NOMO-1 (cell line): ENCODE measurements at regions not wholly inside any gene's neighbourhood (a gene's known extent, or its start where the extent isn't known, plus 50 kb on each side); places are given as distances from the start of the nearest gene placed in this dataset.

Experiments
- DNase-seq, 2 experiments: peaks; one replicate each; lab custom pipeline; 2025; ENCODE audit not compliant: unreplicated experiment in 2 of 2; lab: John Stamatoyannopoulos, UW

GRCh38 chr9:17846948-17847655 lies 268.2 kb downstream of the SH3GL2 start:
- DNase-seq: no peak

GRCh38 chr9:17847908-17848307 lies 269.0 kb downstream of the SH3GL2 start:
- no peak for DNase-seq

- no peak for DNase-seq
These were observed 273.2 kb downstream of the SH3GL2 start for GRCh38 chr9:17852108-17852507.

GRCh38 chr9:17854487-17854886 lies 275.6 kb downstream of the SH3GL2 start:
- no peak for DNase-seq

GRCh38 chr9:17856995-17857394 lies 278.1 kb downstream of the SH3GL2 start:
- no peak for DNase-seq

- DNase-seq: no peak
These were observed 280.4 kb downstream of the SH3GL2 start for GRCh38 chr9:17859228-17859627.

GRCh38 chr9:17859987-17860386 lies 281.1 kb downstream of the SH3GL2 start:
- no peak for DNase-seq

- DNase-seq: no peak
These were observed 283.2 kb downstream of the SH3GL2 start for GRCh38 chr9:17862101-17862500.

- no peak for DNase-seq
These were observed 283.8 kb downstream of the SH3GL2 start for GRCh38 chr9:17862629-17863028.

- DNase-seq: no peak
These were observed 284.5 kb downstream of the SH3GL2 start for GRCh38 chr9:17863213-17863883.

GRCh38 chr9:17863924-17864323 lies 285.1 kb downstream of the SH3GL2 start:
- no peak for DNase-seq

GRCh38 chr9:17864951-17865350 lies 286.1 kb downstream of the SH3GL2 start:
- DNase-seq: no peak

GRCh38 chr9:17865881-17866280 lies 287.0 kb downstream of the SH3GL2 start:
- no peak for DNase-seq

GRCh38 chr9:17870722-17871121 lies 291.9 kb downstream of the SH3GL2 start:
- DNase-seq: no peak

GRCh38 chr9:17871213-17871890 lies 292.5 kb downstream of the SH3GL2 start:
- no peak for DNase-seq

- DNase-seq: no peak
These were observed 297.0 kb downstream of the SH3GL2 start for GRCh38 chr9:17875886-17876285.

- no peak for DNase-seq
These were observed 297.8 kb downstream of the SH3GL2 start for GRCh38 chr9:17876687-17877086.

- no peak for DNase-seq
These were observed 300.0 kb downstream of the SH3GL2 start for GRCh38 chr9:17878810-17879370.

- no peak for DNase-seq
These were observed 302.5 kb downstream of the SH3GL2 start for GRCh38 chr9:17881371-17881770.

GRCh38 chr9:17882688-17883594 lies 304.1 kb downstream of the SH3GL2 start:
- no peak for DNase-seq

GRCh38 chr9:17888066-17888465 lies 309.2 kb downstream of the SH3GL2 start:
- DNase-seq: no peak
